H1 (cell line): ENCODE measurements at regions not wholly inside any gene's neighbourhood (a gene's known extent, or its start where the extent isn't known, plus 50 kb on each side); places are given as distances from the start of the nearest gene placed in this dataset.

Experiments used
- ATF3 ChIP-seq: IDR thresholded peaks from 2 replicates; pipeline ENCODE4 v1.6.1; 2011; ENCODE audit warnings: low read depth, mild to moderate bottlenecking, low read length; ENCODE audit not compliant: insufficient read depth
- CHD1 ChIP-seq: IDR thresholded peaks from 2 replicates; pipeline ENCODE4 v1.6.1; 2012; ENCODE audit warnings: low read depth, low read length, improper control_type of control experiment
- CREB1 ChIP-seq: IDR thresholded peaks from 2 replicates; pipeline ENCODE4 v1.6.1; 2012; ENCODE audit warnings: inconsistent platforms
- CTCF ChIP-seq, 3 experiments: IDR thresholded peaks; 1 replicate in 2 of 3; 2 replicates in 1 of 3; pipeline versions ENCODE4 v1.5.1 to v1.6.1; 2011; ENCODE audit warnings: low read length in 3 of 3, mild to moderate bottlenecking in 3 of 3, inconsistent platforms in 2 of 3, low read depth in 1 of 3, moderate library complexity in 1 of 3; ENCODE audit not compliant: insufficient read depth in 1 of 3; ENCODE audit errors: control extremely low read depth in 1 of 3
- EGR1 ChIP-seq: IDR thresholded peaks from 2 replicates; pipeline ENCODE4 v1.6.1; 2011; ENCODE audit warnings: low read depth, low read length, borderline replicate concordance
- EZH2 ChIP-seq: fragments of 200-600 bp; sonication (generic); IDR thresholded peaks from 2 replicates; pipeline ENCODE4 v1.7.1; 2012; ENCODE audit warnings: low read depth, mild to moderate bottlenecking, moderate library complexity, low read length, inconsistent platforms; ENCODE audit not compliant: severe bottlenecking
- JUN ChIP-seq: IDR thresholded peaks from 2 replicates; pipeline ENCODE4 v1.6.1; 2011; ENCODE audit warnings: low read depth, mild to moderate bottlenecking, improper control_type of control experiment, low read length
- PHF8 ChIP-seq: fragments of 200-600 bp; sonication (generic); conservative IDR thresholded peaks from 2 replicates; pipeline ENCODE4 v1.7.1; 2012; ENCODE audit warnings: low read depth, mild to moderate bottlenecking, inconsistent platforms, low read length, moderate library complexity
- POLR2A ChIP-seq, 2 experiments: IDR thresholded peaks; 1 replicate in 1 of 2; 2 replicates in 1 of 2; pipeline ENCODE4 v1.6.1; 2011; ENCODE audit warnings: low read depth in 2 of 2, low read length in 2 of 2, mild to moderate bottlenecking in 2 of 2; ENCODE audit errors: control extremely low read depth in 1 of 2
- POLR2AphosphoS5 ChIP-seq: IDR thresholded peaks from 2 replicates; pipeline ENCODE4 v1.6.1; 2011; ENCODE audit warnings: low read depth, low read length
- SIN3A ChIP-seq, 2 experiments: IDR thresholded peaks in 1 of 2; conservative IDR thresholded peaks in 1 of 2; 2 replicates each; pipeline ENCODE4 v1.6.1; 2011 to 2012; ENCODE audit warnings: low read length in 2 of 2, improper control_type of control experiment in 1 of 2, low read depth in 1 of 2, mild to moderate bottlenecking in 1 of 2
- SP1 ChIP-seq: IDR thresholded peaks from 2 replicates; pipeline ENCODE4 v1.6.1; 2011; ENCODE audit warnings: low read depth, low read length
- TEAD4 ChIP-seq: IDR thresholded peaks from 2 replicates; pipeline ENCODE4 v1.6.1; 2012; ENCODE audit warnings: low read depth, low read length, inconsistent platforms, mixed read lengths

DNA sequence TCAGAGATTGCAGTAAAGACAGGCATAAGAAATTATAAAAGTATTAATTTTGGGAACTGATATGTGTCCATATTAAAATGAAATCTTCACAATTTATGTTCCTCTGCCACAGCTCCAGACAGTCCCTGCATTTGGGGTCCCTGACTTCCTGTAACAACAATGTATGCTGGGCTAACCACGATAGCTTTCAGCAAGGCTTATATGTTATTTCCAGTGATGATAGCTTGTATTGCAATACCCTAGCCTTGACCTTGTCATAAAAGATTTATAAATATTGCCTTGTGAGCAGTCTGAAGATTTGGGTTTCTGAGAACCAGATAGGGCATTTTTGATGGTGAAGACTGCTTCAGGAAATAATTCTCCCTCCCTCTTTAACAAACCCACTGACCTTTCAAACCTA lies 129.5 kb downstream of the PCDH10 start:
- TF ChIP-seq JUN (no peak), CTCF (IDR thresholded peaks at IDR 0.05; ENCODE audit: control extremely low read depth in 1 of 3, insufficient read depth in 1 of 3, low read depth in 1 of 3, low read length in 3 of 3) (no peak), EZH2 (no peak), POLR2A (IDR thresholded peaks at IDR 0.05; ENCODE audit: control extremely low read depth in 1 of 2, low read depth in 2 of 2, low read length in 2 of 2) (no peak), EGR1 (no peak), POLR2AphosphoS5 (no peak), CHD1 (no peak), PHF8 (no peak), TEAD4 (no peak), SP1 (no peak), ATF3 (no peak), SIN3A (conservative IDR thresholded peaks at IDR 0.05 in 1 of 2, IDR thresholded peaks at IDR 0.05 in 1 of 2; ENCODE audit: low read depth in 1 of 2, low read length in 2 of 2) (no peak), CREB1 (no peak)
